ENCODE measurements at regions not wholly inside any gene's neighbourhood (a gene's known extent, or its start where the extent isn't known, plus 50 kb on each side); places are given as distances from the start of the nearest gene placed in this dataset.

GRCh38 chrX:96379951-96380350 is 304.7 kb upstream of the DIAPH2 start:
- BruUV-seq (replicated peaks): no TSS peak
- H3K4me1 ChIP-seq (ENCODE audit: control insufficient read depth, insufficient read depth, low read length): no peaks in the 10 kb centered on the region
- TF ChIP-seq, protein P1, sequence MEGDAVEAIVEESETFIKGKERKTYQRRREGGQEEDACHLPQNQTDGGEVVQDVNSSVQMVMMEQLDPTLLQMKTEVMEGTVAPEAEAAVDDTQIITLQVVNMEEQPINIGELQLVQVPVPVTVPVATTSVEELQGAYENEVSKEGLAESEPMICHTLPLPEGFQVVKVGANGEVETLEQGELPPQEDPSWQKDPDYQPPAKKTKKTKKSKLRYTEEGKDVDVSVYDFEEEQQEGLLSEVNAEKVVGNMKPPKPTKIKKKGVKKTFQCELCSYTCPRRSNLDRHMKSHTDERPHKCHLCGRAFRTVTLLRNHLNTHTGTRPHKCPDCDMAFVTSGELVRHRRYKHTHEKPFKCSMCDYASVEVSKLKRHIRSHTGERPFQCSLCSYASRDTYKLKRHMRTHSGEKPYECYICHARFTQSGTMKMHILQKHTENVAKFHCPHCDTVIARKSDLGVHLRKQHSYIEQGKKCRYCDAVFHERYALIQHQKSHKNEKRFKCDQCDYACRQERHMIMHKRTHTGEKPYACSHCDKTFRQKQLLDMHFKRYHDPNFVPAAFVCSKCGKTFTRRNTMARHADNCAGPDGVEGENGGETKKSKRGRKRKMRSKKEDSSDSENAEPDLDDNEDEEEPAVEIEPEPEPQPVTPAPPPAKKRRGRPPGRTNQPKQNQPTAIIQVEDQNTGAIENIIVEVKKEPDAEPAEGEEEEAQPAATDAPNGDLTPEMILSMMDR (IDR thresholded peaks at IDR 0.05): no peak
- no peak for TF ChIP-seq POLR2AphosphoS5 (IDR thresholded peaks at IDR 0.05; ENCODE audit: low read depth, low read length)
- no peak for TF ChIP-seq TCF7L2 (IDR thresholded peaks at IDR 0.05; ENCODE audit: low read depth, low read length)
- TF ChIP-seq, protein P2, sequence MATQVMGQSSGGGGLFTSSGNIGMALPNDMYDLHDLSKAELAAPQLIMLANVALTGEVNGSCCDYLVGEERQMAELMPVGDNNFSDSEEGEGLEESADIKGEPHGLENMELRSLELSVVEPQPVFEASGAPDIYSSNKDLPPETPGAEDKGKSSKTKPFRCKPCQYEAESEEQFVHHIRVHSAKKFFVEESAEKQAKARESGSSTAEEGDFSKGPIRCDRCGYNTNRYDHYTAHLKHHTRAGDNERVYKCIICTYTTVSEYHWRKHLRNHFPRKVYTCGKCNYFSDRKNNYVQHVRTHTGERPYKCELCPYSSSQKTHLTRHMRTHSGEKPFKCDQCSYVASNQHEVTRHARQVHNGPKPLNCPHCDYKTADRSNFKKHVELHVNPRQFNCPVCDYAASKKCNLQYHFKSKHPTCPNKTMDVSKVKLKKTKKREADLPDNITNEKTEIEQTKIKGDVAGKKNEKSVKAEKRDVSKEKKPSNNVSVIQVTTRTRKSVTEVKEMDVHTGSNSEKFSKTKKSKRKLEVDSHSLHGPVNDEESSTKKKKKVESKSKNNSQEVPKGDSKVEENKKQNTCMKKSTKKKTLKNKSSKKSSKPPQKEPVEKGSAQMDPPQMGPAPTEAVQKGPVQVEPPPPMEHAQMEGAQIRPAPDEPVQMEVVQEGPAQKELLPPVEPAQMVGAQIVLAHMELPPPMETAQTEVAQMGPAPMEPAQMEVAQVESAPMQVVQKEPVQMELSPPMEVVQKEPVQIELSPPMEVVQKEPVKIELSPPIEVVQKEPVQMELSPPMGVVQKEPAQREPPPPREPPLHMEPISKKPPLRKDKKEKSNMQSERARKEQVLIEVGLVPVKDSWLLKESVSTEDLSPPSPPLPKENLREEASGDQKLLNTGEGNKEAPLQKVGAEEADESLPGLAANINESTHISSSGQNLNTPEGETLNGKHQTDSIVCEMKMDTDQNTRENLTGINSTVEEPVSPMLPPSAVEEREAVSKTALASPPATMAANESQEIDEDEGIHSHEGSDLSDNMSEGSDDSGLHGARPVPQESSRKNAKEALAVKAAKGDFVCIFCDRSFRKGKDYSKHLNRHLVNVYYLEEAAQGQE (IDR thresholded peaks at IDR 0.05; ENCODE audit: insufficient read depth in 1 of 2, low read depth in 2 of 2, low read length in 1 of 2): no peak
- no peak for TF ChIP-seq SIN3A (IDR thresholded peaks at IDR 0.05; ENCODE audit: borderline replicate concordance, insufficient read depth, low read depth, low read length)
- no peak for ATAC-seq
- no peak for DNase-seq (ENCODE audit: low read depth, low spot score)
- in situ Hi-C loops (cut with HindIII; ENCODE audit: low pct_unique_long_range_greater_than_20kb, low sequenced_read_pairs) (no loop called here), intact Hi-C loops (cut with micrococcal nuclease; ENCODE audit: unreplicated experiment) (loop anchor here (10.0 kb wide), 2 partner anchors 305 to 375 kb away; partner anchors contain the start of gene DIAPH2)
- no peak overlapping the region for H3K4me3 ChIP-seq (ENCODE audit: low read depth in 2 of 2, low read length in 2 of 2)
- H3K27ac ChIP-seq (ENCODE audit: low read length): no peak overlapping the region
- H3K27me3 ChIP-seq (ENCODE audit: control insufficient read depth, insufficient read depth, low read length): no peaks in the 10 kb centered on the region
- H3K36me3 ChIP-seq (ENCODE audit: control insufficient read depth, insufficient read depth, low read length): no peaks in the 10 kb centered on the region
- ChIA-PET CTCF (no interaction called here), POLR2A (no interaction called here)
- no peaks in the 10 kb centered on the region for H3K9me3 ChIP-seq (ENCODE audit: control insufficient read depth, insufficient read depth, low read depth, low read length)

- DNase-seq (ENCODE audit: low read depth, low spot score) (no peak), ATAC-seq (no peak)
- TF ChIP-seq, protein P1 (IDR thresholded peaks at IDR 0.05): no peak
- TF ChIP-seq POLR2AphosphoS5 (IDR thresholded peaks at IDR 0.05; ENCODE audit: low read depth, low read length) (no peak), SIN3A (IDR thresholded peaks at IDR 0.05; ENCODE audit: borderline replicate concordance, insufficient read depth, low read depth, low read length) (no peak), TCF7L2 (IDR thresholded peaks at IDR 0.05; ENCODE audit: low read depth, low read length) (no peak)
- TF ChIP-seq, protein P2 (IDR thresholded peaks at IDR 0.05; ENCODE audit: insufficient read depth in 1 of 2, low read depth in 2 of 2, low read length in 1 of 2): no peak
- H3K36me3 ChIP-seq (ENCODE audit: control insufficient read depth, insufficient read depth, low read length): no peaks in the 10 kb centered on the region
- in situ Hi-C loops (cut with HindIII; ENCODE audit: low pct_unique_long_range_greater_than_20kb, low sequenced_read_pairs): no loop called here
- no peaks in the 10 kb centered on the region for H3K4me1 ChIP-seq (ENCODE audit: control insufficient read depth, insufficient read depth, low read length)
- ChIA-PET CTCF (no interaction called here), POLR2A (no interaction called here)
- no TSS peak for BruUV-seq (replicated peaks)
- intact Hi-C loops (cut with micrococcal nuclease; ENCODE audit: unreplicated experiment): no loop called here
- H3K27ac ChIP-seq (ENCODE audit: low read length): no peak overlapping the region
- H3K27me3 ChIP-seq (ENCODE audit: control insufficient read depth, insufficient read depth, low read length): no peaks in the 10 kb centered on the region
- H3K4me3 ChIP-seq (ENCODE audit: low read depth in 2 of 2, low read length in 2 of 2): no peak overlapping the region
- no peaks in the 10 kb centered on the region for H3K9me3 ChIP-seq (ENCODE audit: control insufficient read depth, insufficient read depth, low read depth, low read length)
Measured at GRCh38 chrX:96382018-96382417, 302.6 kb upstream of the DIAPH2 start.

All from Panc1 (cell line).